Kidney glomerular epithelial cell (primary cell): ENCODE measurements at regions not wholly inside any gene's neighbourhood (a gene's known extent, or its start where the extent isn't known, plus 50 kb on each side); places are given as distances from the start of the nearest gene placed in this dataset.
"Not testable (repeated sequence)": the region's sequence is repeated elsewhere in the genome, so short reads cannot be mapped to it uniquely, and the experiment has no call there.

Experiments used
- DNase-seq: peaks from one replicate; lab custom pipeline; 2025; lab: John Stamatoyannopoulos, UW

- no peak for DNase-seq
Observed at GRCh38 chr13:37295071-37295470, 189.6 kb upstream of the CSNK1A1L start.

- no peak for DNase-seq
Observed at GRCh38 chr13:37294472-37294871, 189.0 kb upstream of the CSNK1A1L start.

- no peak for DNase-seq
Observed at GRCh38 chr13:37293295-37293694, 187.8 kb upstream of the CSNK1A1L start.

- no peak for DNase-seq
Observed at GRCh38 chr13:37290716-37291505, 185.4 kb upstream of the CSNK1A1L start.

- DNase-seq: no peak
Observed at GRCh38 chr13:37289212-37289935, 183.9 kb upstream of the CSNK1A1L start.

- no peak for DNase-seq
Observed at GRCh38 chr13:37288057-37288720, 182.7 kb upstream of the CSNK1A1L start.

- DNase-seq: not testable (repeated sequence)
Observed at GRCh38 chr13:37280231-37280630, 174.8 kb upstream of the CSNK1A1L start.

- no peak for DNase-seq
Observed at GRCh38 chr13:37277435-37278144, 172.1 kb upstream of the CSNK1A1L start.

- DNase-seq: no peak
Observed at GRCh38 chr13:37277007-37277406, 171.5 kb upstream of the CSNK1A1L start.

- no peak for DNase-seq
Observed at GRCh38 chr13:37274569-37275497, 169.4 kb upstream of the CSNK1A1L start.

- DNase-seq: no peak
Observed at GRCh38 chr13:37273836-37274235, 168.4 kb upstream of the CSNK1A1L start.

- no peak for DNase-seq
Observed at GRCh38 chr13:37270226-37271001, 164.9 kb upstream of the CSNK1A1L start.

GRCh38 chr13:37263871-37264270 lies 158.4 kb upstream of the CSNK1A1L start:
- DNase-seq: no peak

GRCh38 chr13:37257706-37258105 lies 152.2 kb upstream of the CSNK1A1L start:
- no peak for DNase-seq

- no peak for DNase-seq
Observed at GRCh38 chr13:37257051-37257450, 151.6 kb upstream of the CSNK1A1L start.

- no peak for DNase-seq
Observed at GRCh38 chr13:37241786-37242185, 136.3 kb upstream of the CSNK1A1L start.

- no peak for DNase-seq
Observed at GRCh38 chr13:37230346-37230745, 124.9 kb upstream of the CSNK1A1L start.

GRCh38 chr13:37229931-37230330 lies 124.5 kb upstream of the CSNK1A1L start:
- no peak for DNase-seq

GRCh38 chr13:37226971-37227370 lies 121.5 kb upstream of the CSNK1A1L start:
- DNase-seq: no peak

GRCh38 chr13:37225414-37226070 lies 120.1 kb upstream of the CSNK1A1L start:
- no peak for DNase-seq
